HCT116 (cell line): ENCODE measurements at regions not wholly inside any gene's neighbourhood (a gene's known extent, or its start where the extent isn't known, plus 50 kb on each side); places are given as distances from the start of the nearest gene placed in this dataset.

Experiments used
- ATAC-seq: fragments of 200-7000 bp; cut with Tn5 transposase; 2 replicates; pipeline ENCODE4 v1.9.1; 2020; ENCODE audit warnings: mild to moderate bottlenecking, moderate library complexity
- BruUV-seq: library from RNA; stranded (reverse); fragments of 400-500 nt; replicated peaks from 2 replicates; lab custom pipeline; 2021; lab: Mats Ljungman, UMichigan
- CTCF ChIA-PET: fragments of 300-600 bp; sonication (Branson Sonifier 250); formaldehyde crosslinking; loops from one replicate; lab custom pipeline; 2021; ENCODE audit warnings: antibody characterized with exemption; lab: Charles Lee
- POLR2A ChIA-PET: fragments of 300-600, 350-600 bp; sonication (Branson Sonifier 250); formaldehyde crosslinking; loops from one replicate; lab custom pipeline; 2021; ENCODE audit warnings: antibody characterized with exemption; lab: Charles Lee
- RAD21 ChIA-PET, 2 experiments: fragments of 300-600 bp; sonication (Branson Sonifier 250); formaldehyde crosslinking; loops; one replicate each; lab custom pipeline; 2023; ENCODE audit warnings: low total read pairs in 2 of 2; ENCODE audit not compliant: uncharacterized antibody in 2 of 2, unreplicated experiment in 2 of 2, low non-redundant PET in 1 of 2; lab: Charles Lee
- DNase-seq: peaks from one replicate; pipeline ENCODE4 v3.0.0-alpha.2; 2010; ENCODE audit warnings: low read depth, low spot score
- H2AFZ ChIP-seq: fragments of 200-600 bp; shearing (Covaris generic), sonication (generic); 2 replicates; pipeline ENCODE4 v1.6.1; 2017; ENCODE audit warnings: low read depth, mixed run types, mixed read lengths, antibody characterized with exemption, low read length; ENCODE audit not compliant: poor library complexity, severe bottlenecking
- H3K27ac ChIP-seq: 2 replicates; pipeline ENCODE4 v1.5.1; 2012; ENCODE audit warnings: low read depth, low read length
- H3K27me3 ChIP-seq: fragments of 200-600 bp; sonication (generic); 2 replicates; pipeline ENCODE4 v1.6.1; 2016; ENCODE audit warnings: mixed run types, low read length, mixed read lengths; ENCODE audit not compliant: insufficient read depth
- H3K36me3 ChIP-seq, 2 experiments: fragments of 200-500 bp in 1 of 2; fragments of 200-600 bp in 1 of 2; sonication (Bioruptor generic) in 1 of 2; sonication (generic) in 1 of 2; 2 replicates each; pipeline versions ENCODE4 v1.5.1 to v1.6.1; 2014 to 2016; ENCODE audit warnings: low read length in 2 of 2, inconsistent platforms in 1 of 2, mixed read lengths in 1 of 2, mixed run types in 1 of 2; ENCODE audit not compliant: insufficient read depth in 2 of 2, control insufficient read depth in 1 of 2
- H3K4me1 ChIP-seq, 2 experiments: fragments of 200-600 bp in 1 of 2; sonication (generic) in 1 of 2; 2 replicates each; pipeline versions ENCODE4 v1.5.1 to v1.6.1; 2012 to 2017; ENCODE audit warnings: low read length in 2 of 2, inconsistent platforms in 1 of 2, mild to moderate bottlenecking in 1 of 2, mixed read lengths in 1 of 2, mixed run types in 1 of 2, moderate library complexity in 1 of 2; ENCODE audit not compliant: insufficient read depth in 2 of 2, control insufficient read depth in 1 of 2
- H3K4me2 ChIP-seq: fragments of 200-600 bp; sonication (generic); 2 replicates; pipeline ENCODE4 v1.6.1; 2017; ENCODE audit warnings: mixed run types, low read length, mixed read lengths
- H3K4me3 ChIP-seq, 2 experiments: fragments of 200-600 bp in 1 of 2; sonication (generic) in 1 of 2; replicated peaks in 1 of 2; 2 replicates each; pipeline ENCODE4 v1.5.1; 2011 to 2016; ENCODE audit warnings: low read length in 2 of 2, control low read depth in 1 of 2, low read depth in 1 of 2, mild to moderate bottlenecking in 1 of 2, mixed read lengths in 1 of 2, mixed run types in 1 of 2
- H3K79me2 ChIP-seq: fragments of 200-600 bp; sonication (generic); 2 replicates; pipeline ENCODE4 v1.6.1; 2017; ENCODE audit warnings: mild to moderate bottlenecking, mixed run types, low read length, moderate library complexity, mixed read lengths; ENCODE audit not compliant: insufficient read depth
- H3K9ac ChIP-seq: fragments of 200-600 bp; sonication (generic); 2 replicates; pipeline ENCODE4 v1.6.1; 2016; ENCODE audit warnings: low read length, mixed read lengths
- H3K9me2 ChIP-seq: fragments of 200-600 bp; sonication (generic), shearing (Covaris generic); 2 replicates; pipeline ENCODE4 v1.6.1; 2017; ENCODE audit warnings: mixed run types, mild to moderate bottlenecking, moderate library complexity; ENCODE audit not compliant: insufficient read depth
- H3K9me3 ChIP-seq, 2 experiments: fragments of 200-500 bp in 1 of 2; fragments of 200-600 bp in 1 of 2; sonication (Bioruptor generic) in 1 of 2; sonication (generic) in 1 of 2; 2 replicates each; pipeline ENCODE4 v1.6.1; 2014 to 2017; ENCODE audit warnings: low read length in 2 of 2, mixed read lengths in 2 of 2, inconsistent platforms in 1 of 2, low read depth in 1 of 2, mild to moderate bottlenecking in 1 of 2, mixed run types in 1 of 2, moderate library complexity in 1 of 2; ENCODE audit not compliant: control insufficient read depth in 1 of 2, insufficient read depth in 1 of 2
- H4K20me1 ChIP-seq: fragments of 200-600 bp; sonication (generic), shearing (Covaris generic); 2 replicates; pipeline ENCODE4 v1.6.1; 2017; ENCODE audit warnings: mixed run types, mild to moderate bottlenecking, moderate library complexity; ENCODE audit not compliant: insufficient read depth
- CBX3 ChIP-seq: IDR thresholded peaks from 2 replicates; pipeline ENCODE4 v1.6.1; 2012; ENCODE audit warnings: low read depth
- CEBPB ChIP-seq: IDR thresholded peaks from 2 replicates; pipeline ENCODE4 v1.6.1; 2012; ENCODE audit warnings: low read depth
- EGR1 ChIP-seq: IDR thresholded peaks from 2 replicates; pipeline ENCODE4 v1.6.1; 2012; ENCODE audit warnings: low read depth
- ELF1 ChIP-seq: IDR thresholded peaks from 2 replicates; pipeline ENCODE4 v1.6.1; 2012; ENCODE audit warnings: low read depth, borderline replicate concordance
- EZH2 ChIP-seq: fragments of 200-600 bp; sonication (generic); IDR thresholded peaks from 2 replicates; pipeline ENCODE4 v1.6.1; 2017; ENCODE audit warnings: antibody characterized with exemption, mixed run types
- EZH2phosphoT487 ChIP-seq: fragments of 200-600 bp; IDR thresholded peaks from 2 replicates; pipeline ENCODE4 v1.6.1; 2018; ENCODE audit warnings: antibody characterized with exemption, borderline replicate concordance
- FOSL1 ChIP-seq: IDR thresholded peaks from 2 replicates; pipeline ENCODE4 v1.6.1; 2012; ENCODE audit warnings: low read depth
- JUND ChIP-seq: IDR thresholded peaks from 2 replicates; pipeline ENCODE4 v1.6.1; 2012
- POLR2A ChIP-seq: IDR thresholded peaks from 2 replicates; pipeline ENCODE4 v1.7.0; 2011; ENCODE audit warnings: borderline replicate concordance; ENCODE audit not compliant: insufficient read depth, insufficient read length; ENCODE audit errors: extremely low read depth
- POLR2AphosphoS5 ChIP-seq: IDR thresholded peaks from 2 replicates; pipeline ENCODE4 v1.6.1; 2011; ENCODE audit warnings: mild to moderate bottlenecking, low read depth, low read length, moderate library complexity
- RAD21 ChIP-seq: IDR thresholded peaks from 2 replicates; pipeline ENCODE4 v1.6.1; 2012; ENCODE audit warnings: low read depth, mild to moderate bottlenecking
- SIN3A ChIP-seq: IDR thresholded peaks from 2 replicates; pipeline ENCODE4 v1.6.1; 2012; ENCODE audit warnings: low read depth
- SRF ChIP-seq: IDR thresholded peaks from 2 replicates; pipeline ENCODE4 v1.6.1; 2012; ENCODE audit warnings: low read depth
- YY1 ChIP-seq: IDR thresholded peaks from 2 replicates; pipeline ENCODE4 v1.6.1; 2011; ENCODE audit warnings: low read length, low read depth, moderate library complexity, mild to moderate bottlenecking; ENCODE audit not compliant: insufficient replicate concordance; ENCODE audit errors: extremely low read depth
- intact Hi-C: fragments of 100-400 bp; cut with micrococcal nuclease; formaldehyde crosslinking; loops from 2 replicates; pipeline ENCODE4 v1.10.0; 2022
- TF ChIP-seq, protein P1 (sequence below): IDR thresholded peaks from 2 replicates; pipeline ENCODE4 v1.6.1; 2012
- TF ChIP-seq, protein P2 (sequence below): IDR thresholded peaks from 2 replicates; pipeline ENCODE4 v1.6.1; 2011; ENCODE audit warnings: mild to moderate bottlenecking, low read length, moderate library complexity; ENCODE audit not compliant: insufficient replicate concordance; ENCODE audit errors: extremely low read depth

DNA sequence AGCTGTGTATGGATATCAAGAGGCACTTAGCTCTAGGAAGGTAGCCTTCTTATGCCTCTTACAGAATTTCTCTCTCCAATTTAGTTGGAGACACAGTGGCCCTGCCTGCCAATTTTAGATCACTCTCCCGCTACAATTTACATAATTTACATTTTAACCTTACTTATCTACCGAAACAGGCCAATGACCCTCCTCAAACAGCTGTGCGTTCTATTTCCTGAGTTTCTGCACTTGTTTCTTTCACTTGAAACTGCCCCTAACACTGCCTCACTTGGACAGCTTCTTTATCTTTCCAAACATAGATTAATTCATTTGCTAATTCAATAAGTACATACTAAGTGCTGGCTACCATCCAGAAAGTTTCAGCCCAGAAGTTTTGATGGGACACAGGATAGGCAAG lies 52.9 kb upstream of the HDDC2 start:
- TF ChIP-seq FOSL1 (no peak), EGR1 (no peak), POLR2A (no peak), SRF (no peak), CEBPB (no peak), EZH2 (no peak), SIN3A (no peak), EZH2phosphoT487 (no peak), CBX3 (no peak)
- TF ChIP-seq, protein P1, sequence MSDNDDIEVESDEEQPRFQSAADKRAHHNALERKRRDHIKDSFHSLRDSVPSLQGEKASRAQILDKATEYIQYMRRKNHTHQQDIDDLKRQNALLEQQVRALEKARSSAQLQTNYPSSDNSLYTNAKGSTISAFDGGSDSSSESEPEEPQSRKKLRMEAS, result no peak
- TF ChIP-seq, protein P2, sequence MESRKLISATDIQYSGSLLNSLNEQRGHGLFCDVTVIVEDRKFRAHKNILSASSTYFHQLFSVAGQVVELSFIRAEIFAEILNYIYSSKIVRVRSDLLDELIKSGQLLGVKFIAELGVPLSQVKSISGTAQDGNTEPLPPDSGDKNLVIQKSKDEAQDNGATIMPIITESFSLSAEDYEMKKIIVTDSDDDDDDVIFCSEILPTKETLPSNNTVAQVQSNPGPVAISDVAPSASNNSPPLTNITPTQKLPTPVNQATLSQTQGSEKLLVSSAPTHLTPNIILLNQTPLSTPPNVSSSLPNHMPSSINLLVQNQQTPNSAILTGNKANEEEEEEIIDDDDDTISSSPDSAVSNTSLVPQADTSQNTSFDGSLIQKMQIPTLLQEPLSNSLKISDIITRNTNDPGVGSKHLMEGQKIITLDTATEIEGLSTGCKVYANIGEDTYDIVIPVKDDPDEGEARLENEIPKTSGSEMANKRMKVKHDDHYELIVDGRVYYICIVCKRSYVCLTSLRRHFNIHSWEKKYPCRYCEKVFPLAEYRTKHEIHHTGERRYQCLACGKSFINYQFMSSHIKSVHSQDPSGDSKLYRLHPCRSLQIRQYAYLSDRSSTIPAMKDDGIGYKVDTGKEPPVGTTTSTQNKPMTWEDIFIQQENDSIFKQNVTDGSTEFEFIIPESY, result no peak
- Histone ChIP-seq H3K4me2 (no peak overlapping the region), H3K36me3 (no peaks in the 10 kb centered on the region), H3K79me2 (no peaks in the 10 kb centered on the region), H3K4me1 (no peaks in the 10 kb centered on the region), H4K20me1 (no peaks in the 10 kb centered on the region), H3K9me2 (no peaks in the 10 kb centered on the region), H3K27ac (no peak overlapping the region), H3K27me3 (peaks cover 89% of the 10 kb centered on the region), H3K9ac (no peak overlapping the region), H3K4me3 (no peak overlapping the region), H2AFZ (no peak overlapping the region), H3K9me3 (no peaks in the 10 kb centered on the region)
- no TSS peak for BruUV-seq
- RAD21 ChIA-PET, result no interaction called here
- DNase-seq (no peak), ATAC-seq (no peak)
- POLR2A ChIA-PET, result no interaction called here
- CTCF ChIA-PET, result no interaction called here
- intact Hi-C loops, result no loop called here

DNA sequence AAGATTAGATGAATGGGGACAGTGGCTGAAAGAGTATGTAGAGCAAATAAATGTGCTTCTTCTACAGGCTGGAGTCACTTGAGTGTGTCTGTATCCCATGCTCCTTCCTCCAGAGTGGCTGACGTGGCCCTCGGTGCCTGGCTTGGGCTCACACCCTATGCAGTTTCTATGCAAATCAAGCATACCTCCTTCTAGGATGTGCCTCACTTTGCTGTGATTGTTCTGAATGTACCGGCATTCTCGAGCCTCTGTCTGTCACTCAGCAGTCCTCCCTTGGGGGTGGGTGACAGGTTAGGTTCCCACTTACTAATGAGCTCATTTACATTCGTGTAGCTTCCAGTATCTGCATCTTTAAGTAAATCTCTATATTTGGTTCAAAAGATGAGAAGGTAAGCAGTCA lies 55.1 kb upstream of the HDDC2 start:
- ATAC-seq (no peak), DNase-seq (no peak)
- POLR2A ChIA-PET, result no interaction called here
- Histone ChIP-seq H3K9me3 (no peaks in the 10 kb centered on the region), H4K20me1 (0 out of 2 replicates have a peak, but pooled peaks cover 6% of the 10 kb centered on the region), H3K9ac (no peak overlapping the region), H3K4me1 (no peaks in the 10 kb centered on the region), H3K79me2 (no peaks in the 10 kb centered on the region), H3K27ac (no peak overlapping the region), H3K4me2 (no peak overlapping the region), H2AFZ (no peak overlapping the region), H3K4me3 (no peak overlapping the region), H3K27me3 (peaks cover 82% of the 10 kb centered on the region), H3K36me3 (no peaks in the 10 kb centered on the region), H3K9me2 (no peaks in the 10 kb centered on the region)
- intact Hi-C loops, result no loop called here
- CTCF ChIA-PET, result no interaction called here
- RAD21 ChIA-PET, result no interaction called here
- no TSS peak for BruUV-seq
- TF ChIP-seq YY1 (no peak), EGR1 (no peak), JUND (no peak), EZH2phosphoT487 (no peak), FOSL1 (no peak), ELF1 (no peak), POLR2AphosphoS5 (no peak), RAD21 (no peak), CBX3 (no peak)
- TF ChIP-seq, protein P2, result no peak
- TF ChIP-seq, protein P1, result no peak
